MM.1S (cell line): ENCODE measurements at regions not wholly inside any gene's neighbourhood (a gene's known extent, or its start where the extent isn't known, plus 50 kb on each side); places are given as distances from the start of the nearest gene placed in this dataset.

Source experiments
- CTCF ChIP-seq: fragments of 300-600 bp; sonication (generic); IDR thresholded peaks from 2 replicates; pipeline ENCODE4 v1.5.1; 2016; ENCODE audit warnings: antibody characterized with exemption, low read length, mixed read lengths
- EZH2 ChIP-seq: fragments of 300-600 bp; sonication (generic); optimal IDR thresholded peaks from 2 replicates; pipeline ENCODE3; 2017; ENCODE audit warnings: low read depth, mild to moderate bottlenecking, antibody characterized with exemption, low read length, mixed read lengths

GRCh38 chrX:10040961-10041360, 73.8 kb downstream of the CLDN34 start:
- no peak for TF ChIP-seq CTCF
- TF ChIP-seq EZH2: no peak
